ENCODE measurements at regions not wholly inside any gene's neighbourhood (a gene's known extent, or its start where the extent isn't known, plus 50 kb on each side); places are given as distances from the start of the nearest gene placed in this dataset.
"Not testable (repeated sequence)": the region's sequence is repeated elsewhere in the genome, so short reads cannot be mapped to it uniquely, and the experiment has no call there.

- no peak for TF ChIP-seq CTCF (IDR thresholded peaks at IDR 0.05)
- DNase-seq (ENCODE audit: low spot score) (no peak), ATAC-seq (ENCODE audit: low FRiP score) (no peak)
Measured at GRCh38 chr4:126907389-126907788, 725.4 kb upstream of the INTU start.

GRCh38 chr4:126916049-126916625 lies 716.6 kb upstream of the INTU start:
- no peak for ATAC-seq (ENCODE audit: low FRiP score)
- DNase-seq (ENCODE audit: low spot score), result no peak
- TF ChIP-seq CTCF (IDR thresholded peaks at IDR 0.05), result no peak

- no peak for DNase-seq (ENCODE audit: low spot score)
- ATAC-seq (ENCODE audit: low FRiP score), result no peak
- TF ChIP-seq CTCF (IDR thresholded peaks at IDR 0.05), result no peak
Measured at GRCh38 chr4:126916626-126917140, 716.1 kb upstream of the INTU start.

- not testable (repeated sequence) for ATAC-seq (ENCODE audit: low FRiP score); DNase-seq (ENCODE audit: low spot score)
Measured at GRCh38 chr4:126922328-126922938, 710.3 kb upstream of the INTU start.

GRCh38 chr4:126924237-126924636 lies 708.5 kb upstream of the INTU start:
- no peak for TF ChIP-seq CTCF (IDR thresholded peaks at IDR 0.05)
- ATAC-seq (ENCODE audit: low FRiP score), result no peak
- DNase-seq (ENCODE audit: low spot score), result no peak

GRCh38 chr4:126930059-126930458 lies 702.7 kb upstream of the INTU start:
- not testable (repeated sequence) for DNase-seq (ENCODE audit: low spot score); ATAC-seq (ENCODE audit: low FRiP score)

GRCh38 chr4:126935801-126936200 lies 697.0 kb upstream of the INTU start:
- no peak for DNase-seq (ENCODE audit: low spot score)
- no peak for TF ChIP-seq CTCF (IDR thresholded peaks at IDR 0.05)
- ATAC-seq (ENCODE audit: low FRiP score), result no peak

- no peak for DNase-seq (ENCODE audit: low spot score)
- TF ChIP-seq CTCF (IDR thresholded peaks at IDR 0.05), result no peak
- ATAC-seq (ENCODE audit: low FRiP score), result no peak
Measured at GRCh38 chr4:126937342-126937741, 695.4 kb upstream of the INTU start.

All from omental fat pad (tissue), 3 donors.